ENCODE measurements at regions not wholly inside any gene's neighbourhood (a gene's known extent, or its start where the extent isn't known, plus 50 kb on each side); places are given as distances from the start of the nearest gene placed in this dataset.
A peak's percentile ranks its signal among the peaks of the same experiment; 100 is the strongest.

DNA sequence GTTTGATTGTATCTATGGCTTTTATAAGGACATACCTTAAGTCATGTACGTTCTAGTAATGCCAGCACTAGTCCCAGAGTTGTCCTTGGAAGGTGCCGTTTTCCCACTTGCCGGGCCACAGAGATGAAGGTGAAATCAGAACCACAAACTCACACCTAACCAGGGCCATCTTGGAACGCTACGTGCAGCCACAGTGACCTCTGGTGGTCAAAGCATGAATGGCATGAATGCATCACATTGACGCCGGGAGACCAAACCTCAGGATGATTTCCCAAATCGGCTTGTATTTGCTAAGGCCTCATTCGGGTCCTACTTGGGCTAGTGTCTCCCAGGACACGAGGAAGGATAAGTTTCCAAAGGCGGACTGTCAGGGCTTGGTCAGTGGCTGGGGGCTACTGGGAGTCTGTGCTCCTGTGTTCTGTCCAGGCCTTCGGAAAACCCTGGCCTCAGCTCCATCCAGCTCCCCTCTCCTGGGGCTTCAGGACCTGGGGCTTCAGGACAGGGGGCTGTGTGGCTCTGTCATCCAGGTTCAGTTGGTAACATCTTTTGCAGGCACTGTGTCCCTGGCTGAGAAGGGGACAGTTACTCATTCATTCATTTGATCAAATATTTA lies 260.5 kb downstream of the PRDM2 start:
- TF ChIP-seq EP300 (IDR thresholded peaks at IDR 0.05): no peak
- no peak for TF ChIP-seq POLR2A (IDR thresholded peaks at IDR 0.05; ENCODE audit: low read depth)
- no peak for TF ChIP-seq POLR2AphosphoS5 (IDR thresholded peaks at IDR 0.05)
- TF ChIP-seq, protein P1, sequence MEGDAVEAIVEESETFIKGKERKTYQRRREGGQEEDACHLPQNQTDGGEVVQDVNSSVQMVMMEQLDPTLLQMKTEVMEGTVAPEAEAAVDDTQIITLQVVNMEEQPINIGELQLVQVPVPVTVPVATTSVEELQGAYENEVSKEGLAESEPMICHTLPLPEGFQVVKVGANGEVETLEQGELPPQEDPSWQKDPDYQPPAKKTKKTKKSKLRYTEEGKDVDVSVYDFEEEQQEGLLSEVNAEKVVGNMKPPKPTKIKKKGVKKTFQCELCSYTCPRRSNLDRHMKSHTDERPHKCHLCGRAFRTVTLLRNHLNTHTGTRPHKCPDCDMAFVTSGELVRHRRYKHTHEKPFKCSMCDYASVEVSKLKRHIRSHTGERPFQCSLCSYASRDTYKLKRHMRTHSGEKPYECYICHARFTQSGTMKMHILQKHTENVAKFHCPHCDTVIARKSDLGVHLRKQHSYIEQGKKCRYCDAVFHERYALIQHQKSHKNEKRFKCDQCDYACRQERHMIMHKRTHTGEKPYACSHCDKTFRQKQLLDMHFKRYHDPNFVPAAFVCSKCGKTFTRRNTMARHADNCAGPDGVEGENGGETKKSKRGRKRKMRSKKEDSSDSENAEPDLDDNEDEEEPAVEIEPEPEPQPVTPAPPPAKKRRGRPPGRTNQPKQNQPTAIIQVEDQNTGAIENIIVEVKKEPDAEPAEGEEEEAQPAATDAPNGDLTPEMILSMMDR (IDR thresholded peaks at IDR 0.05): peak in 2 of 3 experiments; percentile 93 to 97
